ENCODE measurements at regions not wholly inside any gene's neighbourhood (a gene's known extent, or its start where the extent isn't known, plus 50 kb on each side); places are given as distances from the start of the nearest gene placed in this dataset.
"Not testable (repeated sequence)": the region's sequence is repeated elsewhere in the genome, so short reads cannot be mapped to it uniquely, and the experiment has no call there.

- no peak for DNase-seq
These were observed 379.2 kb upstream of the NFIA start for GRCh38 chr1:60703155-60703554.

DNA sequence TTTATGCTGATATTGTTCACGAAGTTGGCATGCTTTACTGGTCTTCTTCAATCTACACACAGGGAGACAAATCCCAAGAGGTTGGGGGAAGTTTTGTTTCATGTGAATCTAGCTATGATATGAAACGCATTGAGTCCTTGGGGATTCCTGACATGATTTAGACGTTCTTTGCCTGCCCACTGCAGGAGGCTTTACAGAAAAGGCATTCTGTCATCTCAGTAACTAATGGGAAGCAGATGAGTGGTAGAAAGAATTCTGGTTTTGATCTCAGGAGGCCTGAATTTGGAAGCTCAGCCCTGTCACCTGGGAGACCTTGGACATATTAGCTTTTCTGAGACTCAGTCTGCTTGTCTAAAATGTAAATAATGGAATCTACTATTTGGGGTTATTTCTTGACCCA is 383.0 kb upstream of the NFIA start:
- DNase-seq, result no peak

- no peak for DNase-seq
These were observed 385.0 kb upstream of the NFIA start for GRCh38 chr1:60697204-60697994.

GRCh38 chr1:60696512-60696911 is 385.8 kb upstream of the NFIA start:
- DNase-seq, result no peak

- DNase-seq, result no peak
These were observed 386.6 kb upstream of the NFIA start for GRCh38 chr1:60695716-60696171.

DNA sequence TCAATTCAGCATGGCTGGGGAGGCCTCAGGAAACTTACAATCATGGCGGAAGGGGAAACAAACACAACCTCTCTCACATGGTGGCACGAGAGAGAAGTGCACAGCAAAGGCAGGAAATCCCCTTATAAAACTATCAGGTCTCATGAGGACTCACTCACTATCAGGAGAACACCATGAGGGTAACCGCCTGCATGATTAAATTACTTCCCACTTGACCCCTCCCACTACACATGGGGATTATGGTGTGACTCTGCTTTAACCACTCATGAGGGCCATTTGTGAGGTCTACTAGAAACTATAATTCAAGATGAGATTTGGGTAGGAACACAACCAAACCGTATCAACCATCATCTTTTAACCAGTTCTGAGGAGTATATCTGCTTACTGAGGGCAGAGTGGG is 387.4 kb upstream of the NFIA start:
- no peak for DNase-seq

GRCh38 chr1:60692031-60692430 is 390.3 kb upstream of the NFIA start:
- no peak for DNase-seq

- DNase-seq, result not testable (repeated sequence)
These were observed 394.1 kb upstream of the NFIA start for GRCh38 chr1:60688221-60688620.

DNA sequence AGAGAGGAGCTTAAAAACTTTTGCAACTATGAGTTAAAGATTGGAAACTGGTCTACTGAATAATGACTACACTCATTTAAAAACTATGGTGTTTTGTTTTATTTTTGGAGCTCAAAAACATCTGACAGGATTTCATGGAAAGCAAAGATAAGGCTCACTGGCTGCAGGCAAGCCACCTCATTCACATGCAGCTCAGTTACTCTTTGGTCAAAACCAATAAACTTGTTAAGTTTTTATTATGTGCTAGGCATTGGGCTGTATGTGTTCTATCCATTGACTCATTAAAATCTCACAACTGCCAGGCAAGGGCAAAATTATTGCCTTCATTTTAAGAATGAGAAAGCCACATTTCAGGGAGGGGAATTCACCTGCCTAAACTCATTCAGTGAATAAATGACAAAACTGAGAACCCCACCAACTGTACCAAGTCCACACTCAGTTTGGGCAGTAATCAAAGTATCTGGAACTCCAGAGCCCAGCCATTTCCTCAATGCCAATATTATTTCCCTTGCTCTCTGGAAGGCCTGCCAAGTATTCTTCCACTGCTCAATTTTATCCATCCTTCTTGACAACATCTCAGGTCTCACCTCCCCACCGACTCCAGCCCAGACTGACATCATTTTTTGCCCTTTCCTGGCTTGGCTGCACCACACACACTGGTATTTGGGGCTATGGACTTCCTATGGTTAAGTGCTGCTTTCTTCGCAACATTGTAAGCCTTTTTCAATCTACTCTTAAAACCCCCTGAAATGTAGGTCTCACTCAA is 401.1 kb upstream of the NFIA start:
- DNase-seq, result no peak

DNA sequence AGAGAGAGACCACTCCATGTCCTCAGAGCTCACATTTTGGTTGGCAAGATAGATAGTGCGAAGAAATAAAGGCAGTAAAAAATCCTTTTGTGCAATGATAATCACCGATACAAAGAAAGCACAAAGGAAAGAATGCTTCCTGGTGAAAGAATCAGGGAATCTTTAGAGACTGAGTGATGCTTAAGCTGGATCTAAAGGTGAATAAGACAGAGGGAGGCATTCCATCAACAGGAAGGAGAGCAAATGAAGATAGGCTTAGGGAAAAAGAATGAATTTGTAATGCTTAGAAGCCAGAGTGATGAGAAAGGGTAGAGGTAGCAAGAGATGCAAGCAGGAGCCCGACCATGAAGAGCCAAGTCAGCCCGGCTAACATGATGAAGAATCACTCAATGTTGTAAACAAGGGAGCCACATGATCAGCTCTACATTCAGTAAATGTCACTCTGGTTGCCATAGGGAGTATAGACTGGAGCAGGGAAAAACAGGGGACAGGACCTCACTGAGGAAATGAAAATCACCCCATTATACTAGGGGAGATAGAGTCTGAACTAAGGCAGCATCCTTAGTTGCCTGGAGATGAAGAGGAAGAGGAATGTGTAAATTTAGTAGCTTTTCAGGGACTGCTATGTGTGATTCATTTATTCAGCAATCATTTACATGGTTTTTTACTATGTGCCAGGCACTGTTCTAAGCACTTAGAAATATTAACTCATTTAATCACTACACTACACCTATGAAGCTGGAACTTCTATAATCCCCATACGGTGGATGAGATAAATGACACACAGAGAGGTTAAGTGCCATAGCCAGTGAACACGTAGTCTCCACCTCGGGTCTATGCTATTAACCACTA is 402.6 kb upstream of the NFIA start:
- no peak for DNase-seq

DNA sequence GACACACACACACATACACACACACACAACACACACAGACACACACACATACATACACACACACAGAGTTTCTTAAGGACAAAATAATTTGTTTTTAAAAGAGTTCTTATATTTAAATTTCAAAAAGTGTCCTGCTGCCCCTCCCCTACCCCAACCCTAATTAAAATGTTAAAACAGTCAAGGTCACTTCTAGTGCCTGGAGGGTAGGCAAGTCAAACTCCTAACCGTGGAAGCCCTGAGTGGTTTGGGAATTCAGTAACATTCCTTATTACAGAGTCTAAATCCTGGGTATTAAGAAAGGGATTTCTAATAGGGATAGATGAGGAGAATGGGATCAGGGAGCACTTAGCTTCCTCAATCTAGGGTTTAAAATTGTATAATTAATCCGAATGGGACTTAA is 403.6 kb upstream of the NFIA start:
- no peak for DNase-seq

- DNase-seq, result no peak
These were observed 404.0 kb upstream of the NFIA start for GRCh38 chr1:60678391-60678790.

GRCh38 chr1:60672449-60672848 is 409.9 kb upstream of the NFIA start:
- DNase-seq, result no peak

DNA sequence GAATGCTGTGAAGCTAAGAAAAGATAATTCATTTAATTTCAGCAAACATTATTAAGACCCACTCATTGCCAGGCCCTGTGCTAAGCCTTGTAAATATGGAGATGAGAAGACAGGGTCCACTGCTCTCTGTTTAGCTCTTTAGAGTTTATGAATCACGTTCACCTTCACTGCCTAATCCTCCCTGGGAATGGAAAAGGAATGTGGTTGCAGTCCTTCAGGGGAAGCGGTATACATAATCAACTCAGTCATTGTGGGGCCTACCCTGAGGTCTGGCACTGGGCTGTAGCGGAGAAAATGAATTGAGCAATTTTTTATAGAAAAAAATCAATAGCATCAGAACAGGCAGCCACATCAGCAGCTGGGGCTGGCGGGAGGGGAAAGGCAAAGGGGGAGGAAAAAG is 412.1 kb upstream of the NFIA start:
- DNase-seq, result no peak

DNA sequence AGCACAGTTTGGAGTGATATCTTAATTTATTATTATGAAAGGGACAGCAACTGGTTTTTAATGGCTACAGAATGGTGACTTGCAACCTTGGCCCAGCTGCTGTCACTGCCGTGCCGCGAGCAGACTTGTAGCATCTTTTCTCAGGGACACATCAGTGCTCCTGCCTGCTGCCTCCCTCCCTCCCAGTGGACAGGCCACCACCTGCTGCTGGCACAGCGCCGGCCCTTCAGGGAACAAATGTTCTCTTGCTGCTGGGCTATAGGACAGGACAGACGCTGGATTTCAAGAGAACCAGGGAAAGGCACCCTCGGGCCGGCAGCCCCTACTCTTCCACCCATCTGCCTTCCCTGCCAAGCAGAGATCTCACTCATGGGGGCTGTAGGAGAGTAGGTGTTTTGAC is 413.8 kb upstream of the NFIA start:
- no peak for DNase-seq

DNA sequence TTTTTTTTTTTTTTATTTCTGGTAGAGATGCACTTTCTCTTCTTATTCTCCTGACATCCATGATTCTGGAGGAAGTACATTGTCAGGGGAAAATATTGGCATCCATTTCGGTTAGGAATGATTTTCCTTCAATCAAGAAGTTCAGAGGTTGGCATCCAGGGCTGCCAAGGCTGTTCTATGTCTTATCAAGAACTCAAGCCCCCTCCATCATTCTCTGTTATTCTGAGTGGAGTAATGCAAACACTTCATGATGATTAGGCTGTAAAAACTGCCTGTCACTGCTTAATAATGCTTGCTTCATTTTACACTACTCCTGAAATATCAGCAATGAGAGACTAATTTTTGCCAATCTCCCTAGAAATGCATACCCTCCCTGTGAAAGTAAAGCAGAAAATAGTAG is 417.1 kb upstream of the NFIA start:
- DNase-seq, result no peak

DNA sequence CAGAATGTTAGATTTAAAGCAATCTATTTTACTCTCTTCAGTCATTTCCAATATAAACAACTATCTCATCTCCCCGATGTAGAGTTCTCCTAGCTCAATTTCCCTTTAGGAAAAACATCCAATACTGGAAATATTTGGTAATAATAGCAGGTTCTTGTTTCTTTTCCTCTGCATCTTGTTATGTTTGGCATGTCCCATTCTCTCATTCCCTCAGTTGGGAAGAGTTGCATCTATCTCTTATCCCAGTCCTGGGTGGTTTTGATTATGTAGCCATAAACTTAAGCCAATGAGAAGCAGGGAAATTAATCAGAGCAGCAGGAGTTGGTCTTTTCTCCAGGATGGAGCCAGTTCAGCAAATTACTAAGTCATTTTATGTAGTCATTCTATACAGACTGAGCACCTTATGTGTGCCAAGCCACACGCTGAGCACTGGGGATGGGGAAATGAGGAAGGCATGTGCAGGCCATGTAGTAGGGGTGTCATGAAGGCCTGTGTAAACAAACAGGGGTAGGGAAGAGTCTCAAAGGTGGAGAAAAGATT is 418.2 kb upstream of the NFIA start:
- DNase-seq, result no peak

GRCh38 chr1:60662486-60663044 is 419.8 kb upstream of the NFIA start:
- no peak for DNase-seq

- DNase-seq, result no peak
These were observed 424.4 kb upstream of the NFIA start for GRCh38 chr1:60657926-60658325.

- no peak for DNase-seq
These were observed 426.5 kb upstream of the NFIA start for GRCh38 chr1:60655679-60656355.

GRCh38 chr1:60640033-60640551 is 442.3 kb upstream of the NFIA start:
- not testable (repeated sequence) for DNase-seq

DNA sequence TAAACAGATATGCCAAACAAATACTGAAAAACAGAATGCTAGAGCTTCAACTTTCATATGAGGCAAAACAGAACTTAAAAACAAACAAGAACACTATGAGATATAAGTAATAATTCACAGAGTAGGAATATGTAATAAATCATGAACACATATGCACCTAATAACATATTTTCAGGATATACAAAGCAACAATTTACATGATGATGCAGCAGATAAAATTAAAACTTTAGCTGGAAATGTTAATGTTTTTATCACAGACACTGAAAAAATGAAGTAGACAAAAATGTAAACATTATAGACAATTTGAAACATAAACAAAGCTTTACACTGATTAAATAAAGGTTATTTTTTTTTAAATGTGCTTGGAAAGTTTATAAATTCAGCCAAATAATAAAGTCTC is 443.1 kb upstream of the NFIA start:
- no peak for DNase-seq
